HFFc6 (cell line): ENCODE measurements at regions not wholly inside any gene's neighbourhood (a gene's known extent, or its start where the extent isn't known, plus 50 kb on each side); places are given as distances from the start of the nearest gene placed in this dataset.

Source experiments
- DNase-seq: peaks from one replicate; pipeline ENCODE4 v3.0.0-alpha.2; 2018
- H3K27ac Mint-ChIP-seq: 2 replicates; pipeline ENCODE4 v1.8.0; 2020; ENCODE audit warnings: mild to moderate bottlenecking, mixed read lengths
- H3K27me3 Mint-ChIP-seq: 2 replicates; pipeline ENCODE4 v1.8.0; 2021; ENCODE audit warnings: mild to moderate bottlenecking, moderate library complexity, mixed read lengths; ENCODE audit not compliant: insufficient read depth
- H3K36me3 Mint-ChIP-seq: 2 replicates; pipeline ENCODE4 v1.8.0; 2021; ENCODE audit warnings: low read depth, mixed read lengths
- H3K4me1 Mint-ChIP-seq: 2 replicates; pipeline ENCODE4 v1.8.0; 2020; ENCODE audit warnings: low read depth, mixed read lengths
- H3K4me3 Mint-ChIP-seq: 2 replicates; pipeline ENCODE4 v1.8.0; 2020; ENCODE audit warnings: mild to moderate bottlenecking, moderate library complexity, mixed read lengths
- H3K9me3 Mint-ChIP-seq: 2 replicates; pipeline ENCODE4 v1.8.0; 2020; ENCODE audit warnings: mild to moderate bottlenecking, mixed read lengths
- CTCF ChIP-seq: fragments of 200-600 bp; sonication (generic); IDR thresholded peaks from 2 replicates; pipeline ENCODE4 v1.5.0; 2021; ENCODE audit warnings: antibody characterized with exemption, mild to moderate bottlenecking

GRCh38 chr4:3384391-3384770, 57.4 kb upstream of the HGFAC start:
- Mint-ChIP-seq H3K4me3 (no peak overlapping the region; the same call in 1 of the 2 replicates), H3K27me3 (peaks cover 11% of the 10 kb centered on the region), H3K4me1 (peaks cover 23% of the 10 kb centered on the region), H3K27ac (no peak overlapping the region), H3K36me3 (peaks cover 19% of the 10 kb centered on the region), H3K9me3 (peaks cover 26% of the 10 kb centered on the region)
- TF ChIP-seq CTCF, result no peak
- no peak for DNase-seq

- Mint-ChIP-seq H3K9me3 (peaks cover 21% of the 10 kb centered on the region), H3K27ac (no peak overlapping the region), H3K27me3 (peaks cover 11% of the 10 kb centered on the region), H3K4me1 (peaks cover 30% of the 10 kb centered on the region), H3K4me3 (no peak overlapping the region), H3K36me3 (peaks cover 13% of the 10 kb centered on the region)
- TF ChIP-seq CTCF, result no peak
- DNase-seq, result no peak
Observed at GRCh38 chr4:3384771-3385710, 56.7 kb upstream of the HGFAC start.

DNA sequence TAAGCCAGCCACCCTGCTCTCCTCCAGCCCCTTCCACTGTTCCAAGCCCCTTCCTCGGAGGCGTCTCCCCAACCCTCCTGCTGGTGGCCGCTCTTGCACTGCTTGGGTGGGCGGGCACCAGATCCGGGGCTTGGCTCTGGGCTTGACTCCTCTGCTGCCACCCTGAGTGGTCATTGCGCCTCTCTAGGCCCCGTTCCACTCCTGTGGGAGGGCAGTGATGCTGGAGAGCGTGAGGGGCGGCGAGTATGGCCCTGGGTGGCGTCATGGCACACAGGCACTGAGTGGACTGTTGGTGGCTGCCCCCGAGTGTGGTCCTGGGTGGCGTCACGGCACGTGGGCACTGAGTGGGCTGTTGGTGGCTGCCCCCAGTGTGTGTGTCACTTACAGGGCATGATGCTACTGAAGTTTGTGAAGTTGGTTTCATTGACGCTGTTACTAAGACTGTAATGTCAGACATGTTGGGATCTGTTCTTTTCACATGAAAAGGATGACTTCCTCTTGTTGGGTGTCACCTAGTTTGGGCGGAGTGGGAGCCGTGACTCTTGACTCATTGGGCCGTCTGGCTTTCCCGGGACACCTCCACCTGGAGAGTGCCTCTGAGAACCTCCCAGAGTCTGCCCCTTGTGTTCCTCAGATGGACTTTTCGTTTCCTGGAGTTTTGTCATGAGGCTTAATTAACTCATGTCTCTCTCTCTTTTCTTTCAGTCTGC, 55.9 kb upstream of the HGFAC start:
- peaks cover 14% of the 10 kb centered on the region for H3K9me3 Mint-ChIP-seq
- H3K27me3 Mint-ChIP-seq, result peaks cover 6% of the 10 kb centered on the region
- peaks cover 34% of the 10 kb centered on the region for H3K4me1 Mint-ChIP-seq
- TF ChIP-seq CTCF, result no peak
- H3K36me3 Mint-ChIP-seq, result peaks cover 8% of the 10 kb centered on the region
- H3K4me3 Mint-ChIP-seq, result no peak overlapping the region
- DNase-seq, result no peak
- no peak overlapping the region for H3K27ac Mint-ChIP-seq

GRCh38 chr4:3386526-3386925, 55.2 kb upstream of the HGFAC start:
- DNase-seq, result no peak
- Mint-ChIP-seq H3K36me3 (peaks cover 2% of the 10 kb centered on the region; the same call in 1 of the 2 replicates), H3K4me3 (no peak overlapping the region), H3K4me1 (peaks cover 34% of the 10 kb centered on the region), H3K27me3 (peaks cover 6% of the 10 kb centered on the region), H3K27ac (no peak overlapping the region), H3K9me3 (peaks cover 8% of the 10 kb centered on the region)
- TF ChIP-seq CTCF, result no peak

GRCh38 chr4:3387154-3387942, 54.4 kb upstream of the HGFAC start:
- no peak for DNase-seq
- peaks cover 9% of the 10 kb centered on the region for H3K27me3 Mint-ChIP-seq
- H3K27ac Mint-ChIP-seq, result peak overlapping the region; percentile 95
- peaks cover 34% of the 10 kb centered on the region for H3K4me1 Mint-ChIP-seq
- no peak for TF ChIP-seq CTCF
- peak overlapping the region; percentile 90 for H3K4me3 Mint-ChIP-seq
- no peaks in the 10 kb centered on the region for H3K9me3 Mint-ChIP-seq
- H3K36me3 Mint-ChIP-seq, result no peaks in the 10 kb centered on the region
